GM18498 (cell line): ENCODE measurements at regions not wholly inside any gene's neighbourhood (a gene's known extent, or its start where the extent isn't known, plus 50 kb on each side); places are given as distances from the start of the nearest gene placed in this dataset.
"Not testable (repeated sequence)": the region's sequence is repeated elsewhere in the genome, so short reads cannot be mapped to it uniquely, and the experiment has no call there.

Source experiments
- ATAC-seq: cut with Tn5 transposase; IDR thresholded peaks from one replicate; pipeline ENCODE4 v1.9.1; 2021; ENCODE audit warnings: mild to moderate bottlenecking, moderate library complexity; ENCODE audit not compliant: unreplicated experiment

DNA sequence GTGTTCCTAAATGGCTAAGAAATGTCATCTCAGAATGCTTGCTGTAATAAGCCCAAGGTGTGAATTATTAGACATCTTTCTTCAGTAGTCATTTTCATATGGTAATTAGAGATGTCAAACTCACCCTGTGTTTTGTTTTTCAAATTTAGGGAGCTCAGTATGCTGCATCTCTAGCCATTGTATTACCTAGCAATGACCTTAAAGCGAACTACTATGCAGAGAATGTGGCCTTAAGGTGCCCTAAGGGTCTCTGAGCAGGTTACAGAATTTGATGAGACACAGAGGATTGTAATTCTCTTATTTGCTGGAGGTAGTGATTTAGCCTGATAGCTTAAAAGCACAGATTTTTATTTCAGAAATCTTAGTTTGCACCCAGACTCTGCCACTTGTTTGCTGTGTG, 1052.6 kb upstream of the DDX18 start:
- no peak for ATAC-seq

- no peak for ATAC-seq
Observed at GRCh38 chr2:116769514-116769913, 1045.0 kb upstream of the DDX18 start.

- ATAC-seq: no peak
Observed at GRCh38 chr2:116776556-116776955, 1037.9 kb upstream of the DDX18 start.

DNA sequence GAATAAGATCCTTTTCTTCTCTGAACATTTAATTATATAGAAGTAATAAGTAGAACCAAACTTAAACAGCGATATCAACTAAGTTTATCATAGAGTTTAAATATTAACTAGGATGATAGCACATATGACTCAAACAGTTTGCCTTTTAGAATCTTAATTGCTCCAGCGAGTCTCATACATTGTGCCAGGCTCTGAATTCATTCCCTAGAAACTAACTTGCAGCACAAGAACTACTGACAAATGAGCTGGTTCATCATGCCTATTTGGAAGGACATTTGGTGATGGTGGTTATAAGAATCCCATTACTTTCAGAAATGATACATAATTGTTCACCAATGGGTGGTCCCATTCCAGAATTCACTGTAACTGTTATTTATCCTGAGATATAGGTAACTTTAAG, 1026.6 kb upstream of the DDX18 start:
- no peak for ATAC-seq

GRCh38 chr2:116802671-116803070, 1011.8 kb upstream of the DDX18 start:
- no peak for ATAC-seq

- ATAC-seq: no peak
Observed at GRCh38 chr2:116804901-116805300, 1009.6 kb upstream of the DDX18 start.

GRCh38 chr2:116806505-116806904, 1008.0 kb upstream of the DDX18 start:
- ATAC-seq: not testable (repeated sequence)

- no peak for ATAC-seq
Observed at GRCh38 chr2:116809109-116809508, 1005.4 kb upstream of the DDX18 start.

DNA sequence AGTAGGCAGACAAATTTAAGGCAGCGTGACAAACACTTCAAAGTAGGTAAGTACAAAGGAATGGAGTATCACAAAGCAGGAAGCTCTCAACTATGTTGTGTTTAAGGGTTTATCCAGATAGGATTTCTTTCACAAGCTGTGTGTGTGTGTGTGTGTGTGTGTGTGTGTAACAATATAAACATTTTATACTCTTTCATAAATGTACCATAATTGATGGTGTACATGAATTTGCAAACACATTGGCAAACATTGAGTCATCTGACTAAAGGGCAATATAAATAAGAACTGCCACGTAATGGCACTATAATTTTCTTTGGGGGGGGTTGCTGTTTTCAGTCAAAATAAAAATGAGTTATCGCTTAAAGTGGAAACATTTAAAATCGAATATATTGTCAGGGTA, 1004.4 kb upstream of the DDX18 start:
- no peak for ATAC-seq

GRCh38 chr2:116810645-116811044, 1003.8 kb upstream of the DDX18 start:
- no peak for ATAC-seq

DNA sequence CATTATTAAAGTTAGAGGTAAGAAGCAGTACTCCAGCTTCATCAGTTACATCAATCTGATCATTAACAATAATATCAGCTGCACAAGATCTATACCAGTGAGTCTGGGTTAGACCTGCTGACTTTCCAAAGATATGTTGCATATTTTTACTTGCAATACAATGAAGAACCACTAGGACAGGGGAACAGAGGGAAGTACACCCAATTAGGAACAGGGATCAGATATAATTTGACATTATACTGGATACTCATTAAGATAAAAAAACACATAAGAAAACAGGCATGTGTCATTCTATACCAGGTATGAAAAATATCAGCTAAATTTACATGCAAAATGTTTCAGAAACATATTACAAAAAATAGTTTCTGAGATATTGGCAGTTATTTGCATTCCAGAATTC, 995.1 kb upstream of the DDX18 start:
- ATAC-seq: no peak

DNA sequence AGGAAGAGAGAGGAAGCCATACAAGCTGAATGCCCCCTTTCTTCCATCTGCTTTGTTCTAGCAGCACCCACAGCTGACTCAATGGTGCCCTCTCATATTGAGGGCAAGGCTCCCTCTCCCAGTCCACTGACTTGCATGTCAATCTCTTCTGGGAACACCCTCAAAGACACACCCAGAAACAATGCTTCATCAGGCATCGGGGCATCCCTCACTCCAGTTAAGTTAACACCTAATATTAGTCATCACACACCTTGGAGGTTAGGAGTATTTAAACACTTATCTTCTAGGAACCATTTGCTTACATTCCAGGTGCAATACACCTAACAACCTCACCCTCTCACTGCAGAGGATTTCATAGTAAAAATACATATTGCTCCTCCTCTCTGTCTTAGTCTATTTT, 993.5 kb upstream of the DDX18 start:
- ATAC-seq: no peak

DNA sequence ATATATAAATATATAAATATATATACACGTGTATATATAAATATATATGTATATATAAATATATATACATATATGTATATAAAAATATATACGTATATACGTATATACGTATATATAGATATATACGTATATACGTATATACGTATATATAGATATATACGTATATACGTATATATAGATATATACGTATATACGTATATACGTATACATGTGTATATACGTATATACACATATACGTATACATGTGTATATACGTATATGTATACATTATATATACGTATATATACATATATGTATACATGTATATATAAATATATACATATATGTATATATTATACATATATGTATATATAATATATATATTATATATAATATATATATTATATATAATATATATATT, 984.9 kb upstream of the DDX18 start:
- not testable (repeated sequence) for ATAC-seq

- ATAC-seq: no peak
Observed at GRCh38 chr2:116832148-116832547, 982.3 kb upstream of the DDX18 start.

DNA sequence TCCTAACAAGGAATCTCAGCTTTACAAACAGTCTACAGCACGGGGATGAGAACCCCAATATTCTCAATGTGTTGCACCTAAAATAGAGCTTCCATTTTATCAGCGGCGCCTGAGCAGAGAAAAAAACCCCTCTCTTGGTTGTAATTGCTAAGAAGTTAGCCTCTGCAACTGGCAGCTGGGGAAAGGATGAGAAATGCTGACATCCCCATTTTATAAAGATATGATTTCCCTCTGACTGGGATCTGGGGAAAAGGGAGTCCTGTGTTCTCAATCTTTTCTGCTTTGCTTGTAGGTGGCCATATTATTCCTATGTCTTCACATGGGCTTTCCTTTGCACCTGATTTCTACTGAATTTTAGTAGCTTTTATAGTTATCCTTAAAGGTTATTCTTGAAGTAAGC, 981.4 kb upstream of the DDX18 start:
- no peak for ATAC-seq

GRCh38 chr2:116842164-116842563, 972.3 kb upstream of the DDX18 start:
- ATAC-seq: no peak

- no peak for ATAC-seq
Observed at GRCh38 chr2:116859708-116860107, 954.8 kb upstream of the DDX18 start.

DNA sequence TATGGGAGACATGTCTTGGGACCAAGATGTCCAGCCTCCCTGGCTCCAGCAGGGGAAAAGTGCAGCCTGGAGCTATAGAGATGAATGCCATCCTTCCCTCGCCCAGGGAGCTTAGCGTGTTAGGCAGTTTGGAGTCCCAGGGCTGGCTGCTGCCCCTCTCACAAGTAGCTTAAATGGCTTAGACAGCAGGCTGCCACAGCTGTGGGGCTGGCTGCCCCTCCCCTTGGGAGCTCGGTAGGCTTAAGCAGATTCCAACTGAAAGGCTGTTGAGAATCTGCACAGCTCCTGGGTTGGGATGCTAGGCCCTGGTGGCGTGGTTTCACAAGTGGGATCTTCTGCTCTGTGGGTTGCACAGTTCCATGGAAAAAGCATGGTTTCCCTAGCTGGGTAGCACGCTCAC, 940.5 kb upstream of the DDX18 start:
- no peak for ATAC-seq

- ATAC-seq: no peak
Observed at GRCh38 chr2:116877274-116877673, 937.2 kb upstream of the DDX18 start.

GRCh38 chr2:116877944-116878343, 936.5 kb upstream of the DDX18 start:
- no peak for ATAC-seq

DNA sequence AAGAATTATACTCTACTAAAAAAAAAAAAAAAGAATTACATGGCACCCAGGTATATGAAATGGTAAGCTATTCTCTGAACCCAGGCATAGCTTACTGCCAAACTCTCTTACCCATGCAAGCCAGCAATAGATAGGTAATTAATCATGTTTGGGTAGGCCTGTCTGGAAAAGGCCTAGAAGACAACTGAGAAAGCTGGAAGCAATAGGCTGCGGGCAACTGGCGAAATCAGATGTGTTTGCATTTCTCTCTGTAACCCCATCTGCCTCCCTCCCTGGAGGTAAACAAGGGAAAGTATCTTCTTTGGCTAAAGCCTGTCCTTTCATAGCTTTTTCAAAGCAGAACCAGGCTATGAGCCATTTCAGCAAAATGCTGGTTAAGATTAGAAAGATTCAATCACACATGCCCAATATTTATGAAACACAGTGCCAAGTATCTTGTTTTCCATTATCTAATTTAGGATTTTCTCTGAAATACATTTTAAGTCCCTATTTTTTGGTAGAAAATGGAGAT, 934.8 kb upstream of the DDX18 start:
- ATAC-seq: no peak

DNA sequence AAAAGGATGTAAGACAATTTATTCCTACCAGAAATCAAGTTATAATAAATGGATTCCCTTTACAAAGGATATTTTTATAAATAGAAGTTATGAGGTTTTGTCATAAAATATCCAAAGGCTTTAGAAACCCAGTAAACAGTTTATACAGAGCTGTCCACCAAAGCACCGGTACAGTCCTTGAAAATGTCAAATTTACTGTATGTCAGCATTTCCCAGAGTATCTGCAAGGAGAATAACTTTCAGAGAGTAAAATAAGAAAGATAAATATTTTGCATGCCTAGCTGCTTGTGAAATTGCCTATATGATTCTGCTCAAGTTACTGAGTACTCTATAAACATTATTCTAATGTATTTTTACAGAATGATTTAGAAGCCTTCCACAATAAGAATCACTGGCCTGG, 923.3 kb upstream of the DDX18 start:
- ATAC-seq: no peak

- no peak for ATAC-seq
Observed at GRCh38 chr2:116911540-116911939, 903.0 kb upstream of the DDX18 start.

DNA sequence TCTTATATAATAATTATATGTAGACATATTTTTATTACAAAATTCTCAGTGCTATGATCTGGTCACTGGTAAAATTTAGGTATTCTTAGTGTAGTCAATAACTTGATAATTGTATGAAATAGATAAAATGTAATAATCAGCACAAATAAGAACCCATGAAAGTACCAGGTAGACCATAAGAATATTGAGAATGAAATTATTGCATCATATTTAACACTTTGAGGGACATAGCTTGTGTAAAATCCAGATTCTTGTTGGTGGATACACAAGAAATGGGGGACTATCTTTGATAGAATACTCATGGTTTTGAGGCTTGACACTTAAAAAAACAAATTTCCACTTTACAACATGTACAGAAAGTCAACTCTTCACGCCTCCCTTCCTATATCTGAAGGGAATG, 898.8 kb upstream of the DDX18 start:
- no peak for ATAC-seq
